ENCODE measurements at regions not wholly inside any gene's neighbourhood (a gene's known extent, or its start where the extent isn't known, plus 50 kb on each side); places are given as distances from the start of the nearest gene placed in this dataset.
"Not testable (repeated sequence)": the region's sequence is repeated elsewhere in the genome, so short reads cannot be mapped to it uniquely, and the experiment has no call there.

DNA sequence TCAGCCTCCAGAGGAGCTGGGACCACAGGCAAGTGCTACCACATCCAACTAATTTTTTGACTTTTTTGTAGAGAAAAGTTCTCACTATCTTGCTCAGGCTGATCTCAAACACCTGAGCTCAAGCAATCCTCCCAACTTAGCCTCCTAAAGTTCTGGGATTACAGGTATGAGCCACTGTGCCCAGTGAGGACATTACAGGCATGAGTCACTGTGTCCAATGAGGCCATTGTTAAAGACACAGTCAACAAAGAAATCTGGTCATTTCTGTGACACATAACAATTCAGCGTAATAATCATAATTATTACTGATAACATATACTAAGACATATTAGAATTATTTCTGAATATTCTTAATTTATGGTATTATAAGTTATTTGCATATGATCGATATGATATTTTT is 463.4 kb upstream of the NDN start:
- DNase-seq = no peak

DNA sequence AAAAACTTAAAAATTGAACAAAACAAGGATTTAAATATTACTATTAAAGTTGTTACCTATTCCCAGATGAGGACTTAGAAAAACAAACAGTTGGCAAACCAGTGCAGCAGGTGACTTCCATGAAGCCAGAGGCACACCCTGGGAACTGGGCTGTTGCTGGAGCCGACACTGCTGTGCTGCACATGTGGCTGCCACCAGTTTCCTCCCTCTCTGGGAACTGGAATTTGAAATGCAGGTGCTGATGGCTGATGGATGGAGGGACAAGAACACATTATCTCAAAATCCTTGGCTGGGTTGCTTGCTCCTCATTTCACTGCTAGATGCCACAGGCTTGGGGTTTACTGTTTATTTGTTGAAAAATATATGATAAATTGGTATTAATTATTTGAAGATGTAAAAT is 471.2 kb upstream of the NDN start:
- not testable (repeated sequence) for DNase-seq

DNA sequence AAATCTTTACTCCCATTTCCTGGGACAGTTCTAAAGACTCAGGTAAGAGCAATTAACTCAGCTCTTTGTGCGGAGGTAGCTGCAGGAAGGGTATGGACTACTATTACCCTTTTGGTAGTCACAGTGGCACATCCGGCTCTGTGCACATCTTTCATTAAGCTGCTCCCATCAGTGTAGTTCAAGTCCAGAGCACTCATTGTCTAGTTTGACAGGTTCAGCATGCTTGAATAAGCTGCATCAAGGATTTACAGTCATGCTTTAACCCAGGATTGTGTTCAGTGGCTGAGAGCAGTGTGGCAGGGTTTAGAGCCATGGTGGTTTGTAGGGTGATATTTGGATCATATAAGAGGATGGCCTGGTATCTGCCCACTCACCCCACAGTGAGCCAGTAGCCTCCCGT is 478.4 kb upstream of the NDN start:
- not testable (repeated sequence) for DNase-seq

DNA sequence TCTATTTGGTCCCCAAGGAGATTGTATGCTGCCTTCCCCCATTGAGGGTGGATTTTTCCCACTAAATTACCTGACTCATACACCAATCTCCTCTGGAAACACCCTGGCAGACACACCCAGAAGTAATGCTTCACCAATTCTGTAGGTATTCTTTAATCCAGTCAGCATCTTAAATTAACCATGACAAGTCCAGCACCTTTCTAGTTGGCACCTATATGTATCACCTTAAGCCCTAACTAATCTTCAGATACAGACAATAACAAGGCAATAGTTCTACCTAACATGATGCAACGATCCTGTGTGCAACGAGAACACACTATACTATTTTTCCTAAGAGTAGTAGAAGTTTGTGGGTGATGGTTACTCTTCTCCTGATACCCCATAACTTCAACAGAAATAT is 473.3 kb upstream of the NPAP1 start:
- DNase-seq = not testable (repeated sequence)

DNA sequence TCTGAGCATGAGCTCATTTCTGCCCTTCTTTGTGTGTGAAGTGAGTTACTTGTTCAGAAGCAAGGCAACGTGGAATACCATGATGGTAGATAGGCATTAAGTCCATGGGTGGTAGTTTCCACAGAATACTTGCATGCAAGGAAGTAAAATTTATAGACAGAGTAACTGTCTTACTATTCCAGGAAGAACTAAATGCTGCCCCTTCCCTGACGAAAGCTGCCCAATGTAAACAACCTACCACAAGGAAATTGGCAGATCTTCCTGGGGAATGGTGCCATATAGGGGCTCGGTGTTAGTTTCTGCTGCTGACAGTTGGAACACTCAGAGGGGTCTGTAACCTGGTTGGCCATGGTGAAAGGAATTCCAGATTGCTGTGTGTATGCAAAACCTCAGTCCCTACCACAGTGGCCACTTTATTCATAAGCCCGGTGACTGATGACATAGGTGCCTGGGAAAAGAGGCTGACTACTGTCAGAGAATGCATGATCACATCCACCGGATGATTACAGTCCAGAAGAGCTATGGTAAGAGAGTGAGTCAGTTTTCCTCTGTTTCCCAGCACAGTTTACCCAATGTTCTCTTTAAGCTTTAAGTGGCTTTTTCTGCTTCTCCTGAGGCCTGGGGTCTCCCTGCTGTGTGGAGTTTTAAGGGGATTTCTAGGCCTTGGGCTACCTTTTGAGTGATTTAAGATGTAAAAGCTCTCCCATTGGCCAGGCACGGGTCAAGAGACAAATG is 463.7 kb upstream of the NPAP1 start:
- not testable (repeated sequence) for DNase-seq

DNA sequence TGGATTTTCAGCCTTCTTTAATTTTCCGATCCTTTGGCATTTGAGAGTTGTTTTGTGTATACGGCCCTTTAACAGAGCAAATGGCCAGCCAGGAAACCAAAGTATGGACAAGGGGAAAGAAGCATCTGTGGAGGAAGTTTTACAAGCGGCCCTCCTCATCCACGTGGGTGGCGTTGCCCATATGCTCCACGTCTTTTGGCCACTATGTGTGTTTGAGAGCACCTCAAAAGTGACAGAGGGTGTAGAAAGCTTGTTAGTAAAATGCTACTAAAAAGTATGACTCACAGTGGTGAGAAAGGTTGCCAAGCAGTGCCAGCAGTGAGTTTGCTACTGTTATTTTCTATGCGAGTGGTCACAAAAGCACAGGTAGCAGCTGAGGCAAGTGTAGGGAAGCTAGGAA is 451.8 kb upstream of the NPAP1 start:
- DNase-seq = no peak

DNA sequence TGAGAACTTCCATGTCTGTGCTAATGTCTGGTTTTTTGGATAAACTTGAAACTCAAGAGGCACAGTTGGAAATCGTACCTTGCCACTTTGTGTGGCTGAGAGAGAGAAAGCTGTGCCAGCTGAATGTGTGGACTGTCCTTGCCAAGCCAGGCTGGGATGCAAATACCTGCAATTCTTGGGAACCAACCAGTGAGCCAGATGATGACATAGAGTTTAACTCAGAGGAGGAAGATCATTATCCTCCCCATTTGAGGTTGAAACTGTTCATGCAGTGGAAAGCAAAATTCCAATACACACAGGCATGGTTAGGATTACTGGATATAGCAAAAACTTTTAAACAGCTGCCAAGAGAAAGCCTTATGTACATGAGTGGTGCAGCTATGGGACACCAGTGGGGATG is 451.4 kb upstream of the NPAP1 start:
- DNase-seq = no peak

DNA sequence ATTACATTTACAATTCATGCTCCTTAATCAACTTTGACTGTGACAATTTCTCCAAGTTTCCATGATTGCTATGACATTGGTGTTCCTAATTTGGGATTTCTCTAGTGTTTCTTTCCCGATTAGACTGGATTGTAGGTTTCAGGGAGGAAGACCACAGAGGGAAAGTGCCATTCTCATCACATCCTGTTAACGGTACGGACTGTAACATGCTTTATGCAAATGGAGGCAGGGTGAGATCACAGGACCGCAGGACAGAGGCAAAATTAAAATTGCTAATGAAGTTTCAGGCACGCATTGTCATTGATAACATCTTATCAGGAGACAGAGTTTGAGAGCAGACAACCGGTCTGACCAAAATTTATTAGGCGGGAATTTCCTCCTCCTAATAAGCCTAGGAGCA is 446.7 kb upstream of the NPAP1 start:
- DNase-seq = not testable (repeated sequence)

DNA sequence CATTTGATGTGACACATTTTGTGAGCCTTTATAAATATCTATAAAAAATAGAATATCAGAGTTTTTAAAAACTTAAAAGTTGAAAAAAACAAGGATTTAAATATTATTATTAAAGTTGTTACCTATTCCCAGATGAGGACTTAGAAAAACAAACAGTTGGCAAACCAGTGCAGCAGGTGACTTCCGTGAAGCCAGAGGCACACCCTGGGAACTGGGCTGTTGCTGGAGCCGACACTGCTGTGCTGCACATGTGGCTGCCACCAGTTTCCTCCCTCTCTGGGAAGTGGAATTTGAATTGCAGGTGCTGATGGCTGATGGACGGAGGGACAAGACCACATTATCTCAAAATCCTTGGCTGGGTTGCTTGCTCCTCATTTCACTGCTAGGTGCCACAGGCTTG is 442.4 kb upstream of the NPAP1 start:
- not testable (repeated sequence) for DNase-seq

DNA sequence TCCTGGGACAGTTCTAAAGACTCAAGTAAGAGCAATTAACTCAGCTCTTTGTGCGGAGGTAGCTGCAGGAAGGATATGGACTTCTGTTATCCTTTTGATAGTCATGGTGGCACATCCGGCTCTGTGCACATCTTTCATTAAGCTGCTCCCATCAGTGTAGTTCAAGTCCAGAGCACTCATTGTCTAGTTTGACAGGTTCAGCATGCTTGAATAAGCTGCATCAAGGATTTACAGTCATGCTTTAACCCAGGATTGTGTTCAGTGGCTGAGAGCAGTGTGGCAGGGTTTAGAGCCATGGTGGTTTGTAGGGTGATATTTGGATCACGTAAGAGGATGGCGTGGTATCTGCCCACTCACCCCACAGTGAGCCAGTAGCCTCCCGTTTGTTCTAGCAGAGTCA is 435.0 kb upstream of the NPAP1 start:
- DNase-seq = not testable (repeated sequence)

DNA sequence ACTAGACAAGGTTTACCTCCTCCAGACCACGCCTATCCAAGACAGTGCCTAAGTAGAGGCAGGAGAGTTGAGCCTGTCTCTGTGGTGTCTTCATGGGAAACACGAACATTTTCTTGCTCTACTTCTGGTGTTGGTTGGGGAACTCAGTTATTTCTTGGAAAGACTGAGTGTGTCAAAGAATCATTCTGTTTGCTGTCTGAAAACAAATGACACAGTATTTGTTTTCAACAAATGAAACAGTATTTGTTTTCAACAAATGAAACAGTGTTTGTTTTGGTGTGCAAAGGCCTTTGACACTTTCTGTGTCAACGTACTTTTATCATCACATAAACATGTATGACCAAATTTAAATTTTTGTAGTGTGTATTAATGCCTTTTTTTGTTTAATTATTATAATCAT is 416.5 kb upstream of the NPAP1 start:
- not testable (repeated sequence) for DNase-seq

DNA sequence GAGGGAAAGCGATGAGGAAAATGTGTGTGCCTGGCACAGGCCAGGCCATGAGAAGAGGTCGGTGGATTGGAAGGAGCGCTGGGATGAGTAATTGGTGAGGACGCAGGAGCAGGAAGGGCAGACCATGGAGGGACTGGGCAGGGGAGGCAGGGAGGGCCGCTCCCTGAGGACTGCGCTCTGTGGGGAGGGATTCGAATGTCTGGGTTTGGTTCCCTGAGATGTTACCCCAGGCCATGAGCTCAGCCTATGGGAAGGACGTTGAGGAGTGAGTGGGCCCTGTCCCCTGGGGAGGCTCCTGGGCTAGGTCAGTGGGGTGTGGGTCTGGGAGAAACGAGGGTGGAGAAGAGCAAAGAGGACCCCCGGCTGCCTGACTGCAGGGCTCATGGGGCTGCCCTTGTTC is 415.2 kb upstream of the NPAP1 start:
- not testable (repeated sequence) for DNase-seq

DNA sequence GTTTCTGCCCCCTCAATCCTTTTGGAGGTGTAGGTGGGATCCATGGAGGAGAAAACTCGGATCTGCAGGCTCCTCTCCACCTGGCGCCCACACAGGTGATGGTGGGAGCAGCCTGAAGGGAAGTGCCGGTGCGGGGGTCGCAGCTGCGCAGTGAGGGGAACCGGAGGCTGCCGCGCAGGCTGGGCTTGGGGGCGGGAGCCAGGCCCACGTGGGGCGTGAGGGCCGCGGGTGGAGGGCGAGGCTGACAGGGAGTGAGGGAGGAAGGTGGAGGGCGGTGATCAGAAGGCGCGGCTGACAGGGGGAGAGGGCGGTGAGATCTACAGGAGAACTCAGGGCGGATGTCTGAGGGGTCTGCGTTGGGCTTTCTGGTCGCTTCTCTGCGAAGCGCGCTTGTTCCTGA is 414.7 kb upstream of the NPAP1 start:
- DNase-seq = not testable (repeated sequence)

DNA sequence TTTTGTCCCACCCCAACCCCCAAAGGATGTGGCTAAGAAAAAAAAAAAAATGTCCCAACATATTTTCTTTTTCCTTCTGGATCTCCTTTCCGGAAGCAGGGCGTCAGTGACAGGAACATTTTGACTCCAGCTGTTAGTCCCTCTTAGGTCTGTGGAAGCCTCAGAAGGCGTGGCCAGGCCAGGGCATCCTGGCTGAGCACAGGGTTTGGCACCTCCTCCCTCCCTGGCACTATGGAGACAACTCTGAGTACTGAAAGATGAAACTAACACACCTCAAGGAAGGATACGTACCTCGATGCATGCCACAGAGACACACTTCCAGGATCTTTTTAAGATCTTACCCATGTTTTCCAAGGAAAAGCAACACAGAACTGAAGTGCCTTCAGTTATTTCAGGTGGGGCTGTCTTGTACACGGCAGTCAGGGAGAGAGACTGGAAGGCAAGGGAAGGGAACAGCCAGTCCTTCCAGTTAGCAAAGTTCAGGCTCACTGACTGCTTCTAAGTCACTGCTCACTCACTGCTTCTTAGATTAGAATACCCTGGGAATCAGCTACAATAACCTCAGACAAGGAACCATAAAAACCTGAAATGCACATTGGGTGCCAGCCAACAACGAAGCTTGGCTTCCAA is 406.9 kb upstream of the NPAP1 start:
- DNase-seq = not testable (repeated sequence)

DNA sequence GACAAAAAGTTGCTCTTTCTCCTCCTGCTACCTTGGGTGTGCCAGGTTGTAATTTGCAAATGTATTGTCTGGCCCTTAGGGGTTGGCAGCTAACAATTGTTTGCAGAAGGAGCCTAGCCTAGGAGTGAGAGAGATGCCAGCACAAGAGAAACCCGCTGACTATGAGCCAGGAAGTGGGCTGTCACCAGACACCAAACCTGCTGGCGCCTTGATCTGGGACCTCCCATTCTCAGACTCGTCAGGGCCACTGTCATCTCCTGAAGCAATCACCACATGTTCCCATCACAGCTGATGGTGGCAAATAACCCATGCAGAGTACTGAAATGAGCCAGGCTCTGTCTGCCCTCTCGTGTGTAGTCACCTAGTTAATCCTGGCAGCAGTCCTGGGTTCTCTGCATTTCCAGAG is 406.4 kb upstream of the NPAP1 start:
- no peak for DNase-seq

DNA sequence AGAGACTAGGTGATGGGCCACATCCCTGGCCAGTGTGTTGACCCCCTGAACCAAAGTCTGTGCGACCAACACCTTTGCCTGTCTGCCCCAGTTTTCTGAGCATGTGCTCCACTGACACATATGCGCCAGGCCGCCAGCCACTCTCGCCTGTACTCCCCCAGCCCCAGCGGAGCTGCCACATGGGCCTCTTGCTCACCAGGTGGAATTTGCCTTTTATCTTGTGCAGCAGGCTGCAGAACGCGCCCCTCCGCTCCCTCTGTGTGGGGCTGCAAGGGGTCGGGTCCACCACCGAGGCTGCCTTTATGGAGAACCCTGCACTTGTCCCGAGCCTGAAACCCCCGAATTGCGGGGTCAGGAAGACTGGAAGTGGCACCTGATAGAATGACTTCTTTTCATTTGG is 405.7 kb upstream of the NPAP1 start:
- DNase-seq = no peak

DNA sequence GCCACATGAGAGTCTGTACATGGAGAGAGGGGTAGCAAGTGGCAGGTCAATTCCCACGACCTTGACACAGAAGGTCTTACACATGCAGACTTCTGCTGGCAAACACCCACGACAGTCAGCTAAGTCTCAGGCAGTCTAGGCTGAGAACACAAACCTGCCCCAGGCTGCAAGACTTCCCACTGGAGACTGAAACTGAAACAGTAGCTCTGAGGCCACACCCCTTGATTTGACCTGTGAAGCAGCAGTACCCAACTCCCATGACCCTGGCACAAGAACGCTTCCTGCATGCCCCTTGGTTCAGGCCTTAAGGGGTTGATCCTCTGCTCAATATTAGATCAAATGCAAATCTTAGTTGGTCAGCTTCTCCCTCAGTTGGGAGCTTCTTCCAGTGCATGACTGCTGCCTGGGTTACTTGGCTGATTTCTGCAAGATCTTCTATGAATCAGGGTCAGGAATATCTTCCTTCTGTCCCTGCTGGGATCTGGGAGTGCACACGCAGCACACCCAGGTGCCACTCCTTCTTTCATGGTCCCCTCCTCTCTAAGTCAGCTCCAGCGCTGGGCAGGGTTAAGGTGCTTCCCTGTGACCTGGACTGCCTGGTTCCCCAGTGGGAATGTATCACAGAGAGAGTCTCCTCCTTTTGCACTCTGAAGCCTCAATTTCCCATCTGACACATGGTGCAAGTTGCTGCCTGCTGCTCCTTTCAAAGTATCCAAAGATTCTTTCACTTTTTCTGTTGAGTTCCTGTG is 403.9 kb upstream of the NPAP1 start:
- not testable (repeated sequence) for DNase-seq

DNA sequence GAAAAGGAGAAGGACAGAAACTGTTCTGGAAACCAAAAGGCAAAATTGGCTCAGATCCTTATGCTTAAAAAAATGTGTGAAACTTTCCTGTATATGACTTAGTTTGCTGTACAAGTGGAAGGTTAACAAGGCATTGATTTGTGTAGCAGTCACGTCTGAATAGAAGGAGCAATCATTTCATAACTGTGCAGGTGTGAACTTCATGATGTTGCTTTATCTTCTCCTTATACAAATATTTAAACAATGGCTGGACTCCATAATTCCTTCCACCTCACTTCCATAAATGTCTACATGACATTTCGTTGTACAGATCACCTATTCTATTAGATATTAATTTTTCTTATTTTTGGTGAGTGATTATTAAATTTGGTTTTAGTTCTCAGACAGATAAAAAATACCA is 382.7 kb upstream of the NPAP1 start:
- DNase-seq = no peak

DNA sequence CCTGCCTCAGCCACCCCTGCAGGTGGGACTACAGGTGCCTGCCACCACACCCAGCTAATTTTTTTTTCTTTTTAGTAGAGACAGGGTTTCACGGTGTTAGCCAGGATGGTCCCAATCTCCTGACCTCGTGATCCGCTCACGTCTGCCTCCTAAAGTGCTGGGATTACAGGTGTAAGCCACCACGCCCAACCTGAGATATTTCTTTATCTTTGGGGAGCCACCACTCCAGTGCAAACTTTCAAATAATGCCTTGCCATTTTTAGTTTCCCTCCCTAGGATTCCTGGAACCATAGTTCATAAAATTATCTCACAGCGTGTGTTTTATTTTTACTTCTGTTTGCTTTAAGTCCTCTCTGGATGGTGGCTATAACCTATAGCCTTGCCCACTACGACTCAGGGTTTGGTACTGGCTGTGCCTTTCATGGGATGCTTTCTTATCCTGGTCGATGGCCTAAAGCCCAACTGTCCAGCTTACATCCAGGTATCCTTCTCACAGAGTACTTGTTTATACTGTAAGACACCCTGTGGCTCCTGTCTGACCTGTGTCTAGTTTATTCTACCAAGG is 374.7 kb upstream of the NPAP1 start:
- not testable (repeated sequence) for DNase-seq

DNA sequence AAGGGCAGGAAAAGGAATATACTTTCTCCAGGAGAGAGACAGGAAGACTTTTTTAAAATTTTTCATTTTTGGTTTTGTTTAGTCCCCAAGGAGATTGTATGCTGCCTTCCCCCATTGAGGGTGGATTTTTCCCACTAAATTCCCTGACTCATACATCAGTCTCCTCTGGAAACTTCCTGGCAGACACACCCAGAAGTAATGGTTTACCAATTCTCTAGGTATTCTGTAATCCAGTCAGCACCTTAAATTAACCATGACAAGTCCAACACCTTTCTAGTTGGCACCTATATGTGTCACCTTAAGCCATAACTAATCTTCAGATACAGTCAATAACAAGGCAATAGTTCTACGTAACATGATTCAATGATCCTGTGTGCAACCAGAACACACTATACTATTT is 373.6 kb upstream of the NPAP1 start:
- not testable (repeated sequence) for DNase-seq

DNA sequence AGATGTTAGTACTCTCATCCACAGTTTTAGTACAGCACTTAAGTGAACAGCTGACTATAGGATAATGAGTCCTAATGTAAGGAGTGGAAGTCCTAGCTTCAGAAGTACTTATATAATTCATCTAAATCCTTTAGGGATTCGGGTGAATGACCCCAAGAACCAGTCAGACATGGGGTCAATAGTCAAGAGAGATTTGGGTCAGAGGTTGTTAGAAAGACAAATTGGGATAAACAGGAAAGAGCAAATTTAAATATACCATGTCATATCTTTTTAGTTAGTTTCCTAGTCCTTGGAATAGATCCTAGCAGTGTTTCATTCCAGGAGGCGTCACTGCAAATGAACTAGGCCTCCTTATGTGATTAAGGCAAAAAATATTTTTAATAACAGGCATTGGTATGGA is 370.8 kb upstream of the NPAP1 start:
- DNase-seq = not testable (repeated sequence)

DNA sequence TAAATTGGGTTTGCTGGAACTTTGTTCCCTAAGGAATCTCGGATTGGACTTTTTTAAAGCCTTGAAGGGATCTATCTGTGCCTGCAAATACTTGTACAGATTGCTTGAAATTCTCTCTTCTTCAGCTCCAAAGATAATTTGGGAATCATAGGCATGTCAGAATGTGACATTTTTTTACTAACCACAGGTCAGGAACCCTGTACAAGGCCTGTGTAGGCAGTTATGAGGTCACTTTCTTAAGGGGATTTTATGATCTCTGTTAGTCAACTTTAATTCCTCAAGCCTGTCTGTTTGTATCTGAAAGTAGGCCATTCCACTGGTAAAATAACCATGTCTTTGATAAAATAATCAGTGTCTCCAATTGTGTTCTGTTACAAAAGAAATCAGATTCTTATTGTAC is 369.9 kb upstream of the NPAP1 start:
- DNase-seq = not testable (repeated sequence)

Measured in hypothalamus (tissue), 51 donors.